K562 (cell line): ENCODE measurements at regions not wholly inside any gene's neighbourhood (a gene's known extent, or its start where the extent isn't known, plus 50 kb on each side); places are given as distances from the start of the nearest gene placed in this dataset.

Source experiments
- ATAC-seq: fragments of 200-7000 bp; cut with Tn5 transposase; 3 replicates; pipeline ENCODE4 v1.9.1; 2020; ENCODE audit warnings: moderate library complexity
- BruUV-seq: library from RNA; stranded (reverse); fragments of 400-500 nt; replicated peaks from 2 replicates; lab custom pipeline; 2021; lab: Mats Ljungman, UMichigan
- CTCF ChIA-PET: fragments of 300-600 bp; formaldehyde crosslinking; extraction: SDS; loops from one replicate; lab custom pipeline; 2021; ENCODE audit warnings: low intra/inter-chr PET ratio; lab: Yijun Ruan, JAX
- POLR2A ChIA-PET: fragments of 300-600, 350-650 bp; sonication (Branson Sonifier 250); formaldehyde crosslinking; extraction: SDS; loops from one replicate; lab custom pipeline; 2021; ENCODE audit warnings: antibody characterized with exemption, inconsistent platforms; lab: Yijun Ruan, JAX
- DNase-seq, 4 experiments: peaks; one replicate each; pipeline versions ENCODE4 v3.0.0 to v3.0.0-alpha.2; 2011 to 2018; ENCODE audit warnings: low spot score in 3 of 4, mixed read lengths in 3 of 4; ENCODE audit errors: extremely low read depth in 1 of 4
- FAIRE-seq: peaks from 2 replicates; lab custom pipeline; 2011; peaks lifted over from hg19 to GRCh38; lab: Jason Lieb, UNC
- H2AFZ ChIP-seq: 2 replicates; pipeline ENCODE4 v1.6.0; 2011; ENCODE audit warnings: low read depth, low read length, control low read depth, inconsistent platforms
- H3K27ac ChIP-seq: fragments of 200-600 bp; 3 replicates; pipeline ENCODE4 v1.8.0; 2011; ENCODE audit warnings: low read depth, mild to moderate bottlenecking, control low read depth, inconsistent platforms, low read length, moderate library complexity, mixed read lengths; ENCODE audit errors: extremely low read depth
- H3K27me3 ChIP-seq, 2 experiments: fragments of 300-600 bp in 1 of 2; 2 replicates in 1 of 2; 3 replicates in 1 of 2; pipeline versions ENCODE4 v1.6.0 to v1.8.0; 2011; ENCODE audit warnings: inconsistent platforms in 2 of 2, low read length in 2 of 2, mild to moderate bottlenecking in 1 of 2, mixed read lengths in 1 of 2, moderate library complexity in 1 of 2; ENCODE audit not compliant: control insufficient read depth in 2 of 2, insufficient read depth in 2 of 2
- H3K36me3 ChIP-seq: fragments of 300-600 bp; 3 replicates; pipeline ENCODE4 v1.8.0; 2011; ENCODE audit warnings: mild to moderate bottlenecking, low read length, inconsistent platforms; ENCODE audit not compliant: control insufficient read depth, insufficient read depth
- H3K4me1 ChIP-seq, 2 experiments: fragments of 200-600 bp in 1 of 2; replicated peaks in 1 of 2; 2 replicates in 1 of 2; 3 replicates in 1 of 2; pipeline versions ENCODE4 v1.5.1 to v1.8.0; 2011; ENCODE audit warnings: inconsistent platforms in 2 of 2, low read length in 2 of 2, mild to moderate bottlenecking in 1 of 2, mixed read lengths in 1 of 2, moderate library complexity in 1 of 2; ENCODE audit not compliant: control insufficient read depth in 2 of 2, insufficient read depth in 2 of 2
- H3K4me2 ChIP-seq: 2 replicates; pipeline ENCODE4 v1.6.1; 2011; ENCODE audit warnings: low read length, control low read depth, inconsistent platforms, mixed read lengths; ENCODE audit not compliant: insufficient read depth
- H3K4me3 ChIP-seq: fragments of 200-600 bp; sonication (generic), shearing (Covaris generic); 2 replicates; pipeline ENCODE4 v1.5.1; 2016; ENCODE audit warnings: control low read depth, inconsistent platforms
- H3K79me2 ChIP-seq: fragments of 200-600 bp; 3 replicates; pipeline ENCODE4 v1.8.0; 2011; ENCODE audit warnings: low read length, inconsistent platforms; ENCODE audit not compliant: control insufficient read depth, insufficient read depth
- H3K9ac ChIP-seq, 2 experiments: 2 replicates each; pipeline versions ENCODE4 v1.6.0 to v1.6.1; 2011; ENCODE audit warnings: low read depth in 2 of 2, low read length in 2 of 2, control low read depth in 1 of 2, inconsistent platforms in 1 of 2, mild to moderate bottlenecking in 1 of 2, mixed read lengths in 1 of 2; ENCODE audit not compliant: insufficient read depth in 1 of 2
- H3K9me1 ChIP-seq: one replicate; pipeline ENCODE4 v1.6.0; 2011; ENCODE audit warnings: inconsistent platforms, mild to moderate bottlenecking, low read length, moderate library complexity; ENCODE audit not compliant: control insufficient read depth, insufficient read depth
- H3K9me3 ChIP-seq: replicated peaks from 2 replicates; pipeline ENCODE4 v1.5.1; 2011; ENCODE audit warnings: low read depth, low read length, inconsistent platforms; ENCODE audit not compliant: control insufficient read depth, insufficient read depth
- H4K20me1 ChIP-seq: replicated peaks from 2 replicates; pipeline ENCODE4 v1.6.1; 2011; ENCODE audit warnings: low read length, inconsistent platforms, mixed read lengths; ENCODE audit not compliant: control insufficient read depth, insufficient read depth
- CEBPG ChIP-seq, 3 experiments: fragments of 200-800 bp in 1 of 3; sonication (Bioruptor generic) in 1 of 3; sonication (generic) in 1 of 3; formaldehyde crosslinking in 1 of 3; IDR thresholded peaks in 2 of 3; conservative IDR thresholded peaks in 1 of 3; 2 replicates each; pipeline versions ENCODE4 v1.6.1 to v1.8.0; 2016 to 2022; ENCODE audit warnings: missing compliant biosample characterization in 2 of 3, missing genetic modification characterization in 2 of 3, mild to moderate bottlenecking in 1 of 3, missing genetic modification reagents in 1 of 3
- DACH1 ChIP-seq: fragments of 450-650 bp; IDR thresholded peaks from 2 replicates; pipeline ENCODE4 v1.6.1; 2018; ENCODE audit not compliant: partially characterized antibody
- NR2F6 ChIP-seq: fragments of 450-650 bp; formaldehyde crosslinking; IDR thresholded peaks from 2 replicates; pipeline ENCODE4 v1.4.0; 2020; ENCODE audit warnings: mild to moderate bottlenecking
- SRSF1 ChIP-seq: fragments of 200-400 bp; formaldehyde crosslinking; IDR thresholded peaks from 2 replicates; pipeline ENCODE4 v1.6.1; 2017; ENCODE audit warnings: mild to moderate bottlenecking, low read depth, low read length, moderate library complexity
- TAF15 ChIP-seq: fragments of 200-400 bp; formaldehyde crosslinking; IDR thresholded peaks from 2 replicates; pipeline ENCODE4 v1.6.1; 2017; ENCODE audit warnings: mild to moderate bottlenecking, low read depth, low read length, moderate library complexity
- TARDBP ChIP-seq: fragments of 450-650 bp; IDR thresholded peaks from 2 replicates; pipeline ENCODE4 v1.6.1; 2016
- WGBS: fragments of 100-300 bp; shearing (Covaris generic); methylation state at CpG from one replicate; pipeline ENCODE4 v1.1.6; 2016; ENCODE audit warnings: low coverage, mixed read lengths; ENCODE audit not compliant: insufficient coverage; ENCODE audit errors: missing lambda C conversion rate; 5-methylcytosine and 5-hydroxymethylcytosine counted together
- in situ Hi-C: fragments of 300-500 bp; cut with MboI; formaldehyde crosslinking; loops from 4 replicates; pipeline ENCODE4 v1.15.0; 2018; ENCODE audit warnings: inconsistent platforms, mixed read lengths
- intact Hi-C: fragments of 100-400 bp; cut with micrococcal nuclease; formaldehyde crosslinking; loops from 2 replicates; pipeline ENCODE4 v1.14.2; 2022
- TF ChIP-seq, protein P1 (sequence below), 2 experiments: fragments of 450-650 bp in 1 of 2; sonication (generic) in 1 of 2; formaldehyde crosslinking in 1 of 2; IDR thresholded peaks in 1 of 2; conservative IDR thresholded peaks in 1 of 2; 2 replicates each; pipeline versions ENCODE4 v1.6.1 to v1.8.1; 2016 to 2023; ENCODE audit warnings: mild to moderate bottlenecking in 2 of 2, moderate library complexity in 2 of 2, inconsistent platforms in 1 of 2, missing genetic modification reagents in 1 of 2

DNA sequence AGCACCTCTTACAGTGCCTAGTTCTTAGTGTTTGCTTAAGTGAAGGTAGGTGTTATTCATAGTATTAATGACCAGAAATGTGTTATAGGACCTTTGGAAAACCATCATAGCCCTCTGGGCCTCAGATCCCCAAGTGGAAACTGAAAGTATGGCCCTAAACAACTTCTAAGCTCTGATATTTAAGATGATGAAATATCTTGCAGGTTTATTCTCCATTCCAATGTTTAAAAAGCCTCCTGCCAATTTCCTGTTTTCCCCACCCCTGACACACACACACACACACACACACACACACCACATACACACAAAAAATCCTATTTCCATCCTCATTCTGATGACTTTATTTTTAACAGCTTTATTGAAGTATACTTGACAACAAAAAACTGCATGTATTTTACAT lies 108.2 kb downstream of the DIRAS3 start:
- intact Hi-C loops (no loop called here), in situ Hi-C loops (no loop called here)
- CTCF ChIA-PET: no interaction called here
- POLR2A ChIA-PET: interaction anchor here (1.5 kb wide), 2 partner anchors 15 to 58 kb away, joined by 4 to 5 read pairs; no protein-coding TSS in a partner anchor
- H3K4me1 ChIP-seq: no peaks in the 10 kb centered on the region; a peak in 1 of 5 replicates
- no peak for ATAC-seq
- no peaks in the 10 kb centered on the region for H3K9me1 ChIP-seq
- no peak for DNase-seq
- TF ChIP-seq, protein P1, sequence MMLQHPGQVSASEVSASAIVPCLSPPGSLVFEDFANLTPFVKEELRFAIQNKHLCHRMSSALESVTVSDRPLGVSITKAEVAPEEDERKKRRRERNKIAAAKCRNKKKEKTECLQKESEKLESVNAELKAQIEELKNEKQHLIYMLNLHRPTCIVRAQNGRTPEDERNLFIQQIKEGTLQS (IDR thresholded peaks at IDR 0.05): 0 out of 2 replicates have a peak, but pooled peaks have one; percentile 23
- TF ChIP-seq, protein P1 (CRISPR knock-in tag; conservative IDR thresholded peaks at IDR 0.05): no peak
- TF ChIP-seq TARDBP: no peak
- no peak for TF ChIP-seq CEBPG (CRISPR knock-in tag; IDR thresholded peaks at IDR 0.05)
- peak; percentile 22 to 75; a peak in 3 of 4 replicates for TF ChIP-seq CEBPG (tag; conservative IDR thresholded peaks at IDR 0.05 in 1 of 2, IDR thresholded peaks at IDR 0.05 in 1 of 2)
- no peaks in the 10 kb centered on the region for H3K9me3 ChIP-seq
- H3K4me2 ChIP-seq: no peak overlapping the region
- no peaks in the 10 kb centered on the region for H3K79me2 ChIP-seq
- no peaks in the 10 kb centered on the region for H3K36me3 ChIP-seq
- no peak for FAIRE-seq
- BruUV-seq: no TSS peak
- no peaks in the 10 kb centered on the region for H4K20me1 ChIP-seq
- H3K4me3 ChIP-seq: no peak overlapping the region
- H3K9ac ChIP-seq: no peak overlapping the region
- peaks cover 0 to 5% of the 10 kb centered on the region in 2 experiments; a peak in 1 of 5 replicates for H3K27me3 ChIP-seq
- no peak overlapping the region for H2AFZ ChIP-seq
- no peak overlapping the region for H3K27ac ChIP-seq

DNA sequence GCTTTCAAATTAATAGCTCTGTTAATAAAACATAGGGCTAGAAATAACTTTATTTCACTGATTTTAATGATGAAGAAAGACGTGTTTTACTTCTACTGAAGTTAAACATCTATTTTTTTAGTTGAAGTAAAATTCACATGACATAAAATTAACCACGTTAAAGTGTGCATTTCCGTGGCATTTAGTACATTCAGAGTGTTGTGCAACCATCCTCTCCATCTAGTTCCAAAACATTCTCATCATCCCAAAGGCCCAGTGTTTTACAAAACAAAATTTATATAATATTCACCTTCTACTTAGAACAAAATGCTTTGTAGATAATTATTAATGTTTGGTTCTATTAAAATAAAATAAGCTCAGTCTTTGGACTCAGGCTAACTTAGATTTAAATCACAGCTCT lies 108.5 kb upstream of the GNG12 start:
- H3K4me2 ChIP-seq: no peak overlapping the region
- POLR2A ChIA-PET: interaction anchor here (1.1 to 1.5 kb wide), 4 partner anchors 8 to 58 kb away, joined by 4 to 5 read pairs (median 5); no protein-coding TSS in a partner anchor
- TF ChIP-seq DACH1: no peak
- TF ChIP-seq TAF15: no peak
- TF ChIP-seq SRSF1: no peak
- TF ChIP-seq NR2F6: no peak
- TF ChIP-seq, all 486 proteins: peak for 0
- intact Hi-C loops: no loop called here
- H3K9me1 ChIP-seq: no peaks in the 10 kb centered on the region
- H2AFZ ChIP-seq: no peak overlapping the region
- H4K20me1 ChIP-seq: no peaks in the 10 kb centered on the region
- H3K9me3 ChIP-seq: no peaks in the 10 kb centered on the region
- WGBS: 13% methylated on average over 3 of the region's 3 CpGs
- in situ Hi-C loops: no loop called here
- no peaks in the 10 kb centered on the region for H3K79me2 ChIP-seq
- DNase-seq (no peak), ATAC-seq (no peak), FAIRE-seq (no peak)
- no peaks in the 10 kb centered on the region for H3K36me3 ChIP-seq
- CTCF ChIA-PET: no interaction called here
- H3K4me1 ChIP-seq: no peaks in the 10 kb centered on the region; a peak in 1 of 5 replicates
- H3K4me3 ChIP-seq: no peak overlapping the region
- no peak overlapping the region for H3K9ac ChIP-seq
- no peak overlapping the region for H3K27ac ChIP-seq
- BruUV-seq: no TSS peak
- H3K27me3 ChIP-seq: 0 out of 5 replicates have a peak, but pooled peaks cover 0 to under 1% of the 10 kb centered on the region in 2 experiments
